Testis (tissue), 2 donors: ENCODE measurements at regions not wholly inside any gene's neighbourhood (a gene's known extent, or its start where the extent isn't known, plus 50 kb on each side); places are given as distances from the start of the nearest gene placed in this dataset.

Experiments used
- POLR2A ChIP-seq: fragments of 450-650 bp; IDR thresholded peaks from one replicate; pipeline ENCODE4 v1.6.1; 2017; ENCODE audit warnings: antibody characterized with exemption, mild to moderate bottlenecking, moderate library complexity
- TF ChIP-seq, protein P1 (sequence below), 3 experiments: fragments of 450-650 bp in 2 of 3; fragments of 200-600 bp in 1 of 3; sonication (generic) in 1 of 3; IDR thresholded peaks; one replicate each; pipeline ENCODE4 v1.5.1; 2016 to 2019; ENCODE audit warnings: antibody characterized with exemption in 3 of 3, mild to moderate bottlenecking in 2 of 3, moderate library complexity in 1 of 3

DNA sequence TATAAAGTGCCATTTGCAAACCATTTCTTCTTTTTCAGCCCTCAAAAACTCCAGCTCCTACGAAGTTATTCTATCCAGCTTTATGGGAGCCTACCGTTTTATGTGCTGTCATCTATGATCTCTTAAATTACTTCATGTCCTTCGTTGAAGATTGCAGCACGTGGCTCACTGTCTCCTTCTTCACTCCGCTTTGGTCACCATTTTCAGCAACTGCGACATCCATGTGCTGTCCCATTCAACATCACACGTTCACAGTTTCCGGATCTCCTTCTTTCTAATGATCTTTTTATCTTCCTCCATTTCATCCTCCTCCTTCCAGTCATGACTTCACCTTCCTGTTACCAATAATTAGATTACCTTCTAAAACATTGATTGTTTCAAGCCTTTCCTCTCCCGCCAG lies 143.3 kb upstream of the KRAS start:
- no peak for TF ChIP-seq POLR2A
- TF ChIP-seq, protein P1, sequence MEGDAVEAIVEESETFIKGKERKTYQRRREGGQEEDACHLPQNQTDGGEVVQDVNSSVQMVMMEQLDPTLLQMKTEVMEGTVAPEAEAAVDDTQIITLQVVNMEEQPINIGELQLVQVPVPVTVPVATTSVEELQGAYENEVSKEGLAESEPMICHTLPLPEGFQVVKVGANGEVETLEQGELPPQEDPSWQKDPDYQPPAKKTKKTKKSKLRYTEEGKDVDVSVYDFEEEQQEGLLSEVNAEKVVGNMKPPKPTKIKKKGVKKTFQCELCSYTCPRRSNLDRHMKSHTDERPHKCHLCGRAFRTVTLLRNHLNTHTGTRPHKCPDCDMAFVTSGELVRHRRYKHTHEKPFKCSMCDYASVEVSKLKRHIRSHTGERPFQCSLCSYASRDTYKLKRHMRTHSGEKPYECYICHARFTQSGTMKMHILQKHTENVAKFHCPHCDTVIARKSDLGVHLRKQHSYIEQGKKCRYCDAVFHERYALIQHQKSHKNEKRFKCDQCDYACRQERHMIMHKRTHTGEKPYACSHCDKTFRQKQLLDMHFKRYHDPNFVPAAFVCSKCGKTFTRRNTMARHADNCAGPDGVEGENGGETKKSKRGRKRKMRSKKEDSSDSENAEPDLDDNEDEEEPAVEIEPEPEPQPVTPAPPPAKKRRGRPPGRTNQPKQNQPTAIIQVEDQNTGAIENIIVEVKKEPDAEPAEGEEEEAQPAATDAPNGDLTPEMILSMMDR (IDR thresholded peaks at IDR 0.05): no peak
